Activated T-cell treated with anti-CD3 and anti-CD28 coated beads for 24 hours (primary cell): ENCODE measurements at regions not wholly inside any gene's neighbourhood (a gene's known extent, or its start where the extent isn't known, plus 50 kb on each side); places are given as distances from the start of the nearest gene placed in this dataset.

Experiments used
- DNase-seq: peaks from one replicate; pipeline ENCODE4 v3.0.0-alpha.2; 2020; ENCODE audit warnings: low read depth

DNA sequence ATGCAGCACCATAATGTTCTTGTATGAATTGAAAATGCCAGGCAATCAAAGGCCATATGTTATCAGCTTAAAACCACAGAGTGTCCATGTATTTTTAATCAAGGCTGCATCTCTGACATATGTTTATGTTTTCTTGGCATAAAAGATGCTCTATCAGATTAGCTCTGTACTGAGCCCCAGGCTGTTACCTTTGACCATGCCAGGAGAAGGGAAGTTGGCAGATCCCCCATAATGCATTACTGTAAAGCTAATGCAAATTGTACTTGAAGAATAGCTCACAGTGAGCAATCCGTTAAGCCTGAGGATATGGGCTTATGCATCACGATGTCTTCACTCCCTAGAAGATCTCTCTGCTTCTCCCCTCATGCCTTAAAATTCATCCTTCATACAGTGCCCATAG is 414.4 kb downstream of the BRINP1 start:
- DNase-seq = no peak

- DNase-seq = no peak
Measured at GRCh38 chr9:118957585-118957984, 411.6 kb downstream of the BRINP1 start.

DNA sequence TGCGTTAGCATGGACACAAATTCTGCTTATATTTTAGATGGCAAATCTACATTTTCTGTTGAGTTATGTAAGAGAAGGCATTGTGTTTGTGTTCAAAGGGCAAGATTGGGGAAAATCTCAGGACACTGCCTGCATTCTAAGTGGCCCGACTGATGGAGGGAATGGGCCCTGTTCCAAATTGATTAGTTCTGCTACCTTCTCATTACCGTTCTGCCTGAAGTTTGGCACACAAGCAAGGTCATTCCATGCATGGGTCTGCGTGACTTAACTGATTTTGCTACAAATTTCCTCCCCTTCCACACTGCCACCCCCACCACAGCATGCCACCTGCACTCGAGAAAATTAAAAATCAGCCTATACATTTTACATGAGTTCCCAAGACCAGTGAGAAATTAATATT is 409.9 kb downstream of the BRINP1 start:
- no peak for DNase-seq

- DNase-seq = no peak
Measured at GRCh38 chr9:118961857-118962256, 407.4 kb downstream of the BRINP1 start.

- DNase-seq = no peak
Measured at GRCh38 chr9:118962426-118962825, 406.8 kb downstream of the BRINP1 start.

- DNase-seq = no peak
Measured at GRCh38 chr9:118963674-118964073, 405.6 kb downstream of the BRINP1 start.

- DNase-seq = no peak
Measured at GRCh38 chr9:118967901-118968300, 401.3 kb downstream of the BRINP1 start.

DNA sequence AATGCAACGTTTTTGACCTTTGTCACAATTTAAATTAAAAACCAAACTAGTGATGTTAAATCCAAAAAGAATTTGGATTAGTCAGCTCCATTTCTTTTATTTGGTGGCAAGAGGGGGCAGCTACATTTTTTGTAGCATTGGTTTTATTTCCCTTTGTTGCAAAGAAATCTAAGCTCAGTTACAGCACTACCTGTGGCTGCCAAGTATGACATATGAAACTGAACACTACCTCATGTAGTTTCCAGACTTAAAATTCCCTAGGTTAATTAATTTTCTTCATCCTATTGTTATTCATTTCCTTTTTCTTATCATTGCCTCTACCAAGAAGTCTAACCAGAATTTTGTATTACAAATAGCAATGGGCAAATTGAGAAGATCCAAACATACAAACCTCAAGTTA is 393.5 kb downstream of the BRINP1 start:
- no peak for DNase-seq

- no peak for DNase-seq
Measured at GRCh38 chr9:118976160-118976559, 393.1 kb downstream of the BRINP1 start.

DNA sequence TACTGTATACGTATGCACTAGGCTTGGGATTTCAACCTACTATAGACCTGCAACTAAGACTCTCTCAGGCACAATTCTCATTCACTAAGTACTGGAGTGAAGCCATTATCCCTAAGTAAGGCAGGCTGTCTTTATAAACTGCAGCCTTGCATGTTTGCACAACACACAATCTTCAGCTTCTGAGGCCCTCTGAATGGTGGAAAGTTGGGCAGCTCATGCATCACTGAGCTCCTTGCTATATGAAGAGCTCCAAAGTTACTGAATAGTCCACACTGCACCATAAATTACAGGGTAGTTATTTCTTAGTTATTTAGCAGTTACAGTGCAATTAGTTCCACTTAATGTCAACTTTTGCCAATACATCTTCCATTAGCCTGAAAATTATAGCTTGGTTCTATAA is 384.6 kb downstream of the BRINP1 start:
- no peak for DNase-seq

- no peak for DNase-seq
Measured at GRCh38 chr9:118985851-118986250, 383.4 kb downstream of the BRINP1 start.

DNA sequence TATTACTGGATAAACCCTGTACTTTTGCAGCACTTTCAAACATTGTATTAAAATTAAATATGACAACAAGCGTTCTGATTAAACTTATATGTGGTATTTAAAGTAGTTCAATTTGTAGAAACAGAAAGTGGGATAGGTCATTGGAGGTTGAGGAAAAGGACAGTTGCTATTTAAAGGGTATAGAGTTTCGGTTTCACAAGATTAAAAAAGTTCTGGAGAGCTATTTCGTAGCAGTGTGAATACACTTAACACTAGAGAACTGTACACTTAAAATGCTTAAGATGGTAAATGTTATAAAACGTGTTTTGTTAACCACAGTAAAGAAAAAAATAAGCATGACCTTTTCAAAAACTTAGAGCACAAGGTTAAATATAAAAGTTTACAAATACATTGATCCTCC is 382.1 kb downstream of the BRINP1 start:
- DNase-seq = no peak

- DNase-seq = no peak
Measured at GRCh38 chr9:118990949-118991348, 378.3 kb downstream of the BRINP1 start.

DNA sequence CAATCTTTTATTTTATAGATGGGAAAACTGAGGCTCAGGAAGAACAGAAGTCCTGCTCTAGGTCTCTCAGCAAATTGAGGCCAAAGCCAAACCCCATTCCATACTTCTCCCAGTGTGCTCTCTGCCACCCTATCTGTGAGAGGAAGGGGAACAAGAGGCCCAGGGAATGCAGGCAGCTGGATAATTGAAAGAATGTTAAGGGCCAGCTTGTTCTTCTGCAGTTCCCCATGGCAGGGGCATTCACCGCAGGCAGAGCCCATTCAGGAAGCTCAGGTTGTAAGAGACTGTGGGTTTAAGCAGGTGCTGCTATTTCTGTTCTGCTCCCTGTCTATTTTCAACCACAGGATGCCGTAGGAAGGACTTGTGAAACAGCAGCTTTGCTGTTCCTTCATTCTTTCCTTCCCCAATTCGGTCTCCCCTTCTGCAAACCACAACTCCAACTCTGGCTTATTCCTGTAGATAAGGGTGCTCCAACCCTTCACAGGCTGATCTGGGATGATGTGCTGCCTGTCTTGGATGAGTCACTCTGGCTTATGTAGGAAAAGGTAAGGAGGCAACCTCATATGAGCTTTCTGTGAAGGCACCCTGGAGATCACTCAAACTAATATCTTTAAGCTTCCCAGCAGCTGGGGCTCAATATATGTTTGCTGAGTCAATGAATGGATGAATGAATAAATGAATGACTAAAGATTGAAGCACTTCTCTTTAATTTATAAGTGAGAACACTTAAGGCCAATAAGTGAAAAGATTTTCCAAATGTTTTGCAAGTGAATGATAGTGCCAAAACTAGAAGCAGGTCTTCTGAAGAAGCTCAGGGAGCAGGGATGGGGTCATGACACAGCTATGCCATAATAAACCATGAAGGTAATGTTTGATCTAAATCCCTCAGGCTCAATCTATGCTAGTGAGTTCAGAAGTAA is 377.6 kb downstream of the BRINP1 start:
- no peak for DNase-seq

DNA sequence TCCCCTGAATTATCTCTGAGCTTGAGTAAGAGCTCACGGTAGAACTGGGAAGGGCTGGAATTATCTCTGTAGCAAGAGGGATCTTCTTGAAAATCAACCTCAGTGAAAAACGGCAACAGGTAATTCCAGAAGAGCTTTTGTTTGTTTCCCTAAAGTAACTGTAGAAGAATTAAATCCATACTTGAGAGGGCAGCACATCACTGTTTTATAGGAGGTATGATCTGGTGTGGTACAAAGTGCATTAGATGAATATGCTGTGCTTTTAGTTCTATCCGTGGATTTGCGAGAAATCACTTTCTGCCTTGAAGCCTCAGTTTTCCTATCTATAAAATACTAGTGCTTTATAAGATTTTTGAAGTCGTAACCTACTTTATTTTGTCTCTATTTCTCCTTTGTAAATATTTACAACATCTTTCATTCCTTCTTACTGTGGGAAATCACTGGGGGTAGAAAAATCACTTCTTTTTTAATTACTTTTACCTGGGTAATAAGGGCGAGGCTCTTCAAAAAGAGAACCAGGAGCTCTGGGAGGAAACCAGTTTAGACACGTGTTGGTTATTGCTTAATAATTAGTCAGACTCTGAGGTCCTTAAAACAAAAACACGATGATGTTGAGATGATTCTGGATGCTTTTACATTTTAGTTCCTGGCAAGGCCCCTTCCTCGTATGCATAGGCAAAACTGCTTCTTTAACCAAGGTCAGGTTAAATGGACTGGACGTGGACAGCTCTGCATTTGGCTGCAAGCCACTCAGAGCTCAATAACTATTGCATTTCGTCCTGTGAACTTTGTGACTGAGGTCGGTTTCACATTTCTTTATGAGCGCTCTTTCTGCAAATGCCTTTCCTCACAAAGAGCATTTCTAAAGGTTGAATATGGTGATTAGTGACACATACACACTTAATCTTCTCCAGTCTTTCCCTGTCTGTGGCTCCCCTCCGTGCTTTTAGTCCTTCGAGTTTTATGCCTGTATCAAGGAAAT is 376.1 kb downstream of the BRINP1 start:
- DNase-seq = no peak

GRCh38 chr9:118993965-118994364 is 375.3 kb downstream of the BRINP1 start:
- DNase-seq = no peak

GRCh38 chr9:119002491-119002890 is 366.7 kb downstream of the BRINP1 start:
- DNase-seq = no peak

DNA sequence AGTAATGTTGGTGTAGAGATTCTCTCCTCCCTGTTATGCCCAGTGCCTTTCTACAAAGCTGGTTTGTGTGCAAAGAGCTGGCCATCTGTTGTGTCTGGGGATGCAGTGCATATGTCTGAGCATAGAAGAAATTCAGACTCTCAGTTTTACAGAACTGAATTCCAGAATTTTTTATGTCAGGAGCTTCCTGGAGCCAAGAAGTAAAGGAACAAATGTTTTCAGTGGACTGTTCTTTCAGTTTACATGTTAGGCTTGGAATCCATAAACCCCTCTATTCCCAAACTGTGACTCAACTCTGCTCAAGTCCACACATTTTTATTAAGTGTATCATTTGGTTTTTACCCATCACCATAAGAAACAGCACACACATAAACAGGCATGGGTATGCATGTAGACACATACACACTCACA is 366.0 kb downstream of the BRINP1 start:
- DNase-seq = no peak

GRCh38 chr9:119003882-119004617 is 365.2 kb downstream of the BRINP1 start:
- DNase-seq = no peak

DNA sequence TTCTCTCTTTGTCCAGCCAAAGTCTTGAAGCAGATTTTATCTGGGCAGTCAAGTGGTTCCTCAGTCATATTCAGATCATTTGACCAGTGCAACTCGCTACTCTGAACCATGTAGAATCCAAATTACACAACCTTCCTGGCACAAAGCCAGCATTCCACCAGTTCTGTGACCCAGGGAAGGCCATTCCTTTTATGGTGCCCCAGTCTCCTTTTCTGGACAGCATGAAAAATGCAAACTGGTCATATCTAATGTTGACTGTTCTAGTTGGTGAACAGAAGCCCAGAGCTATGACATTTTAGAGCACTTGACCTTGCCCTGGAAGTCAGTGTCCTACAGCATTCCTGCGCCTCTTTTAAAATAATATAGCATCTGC is 364.6 kb downstream of the BRINP1 start:
- DNase-seq = no peak

- DNase-seq = no peak
Measured at GRCh38 chr9:119005162-119005561, 364.1 kb downstream of the BRINP1 start.

- no peak for DNase-seq
Measured at GRCh38 chr9:119009249-119009648, 360.0 kb downstream of the BRINP1 start.
